HG03442 (cell line): ENCODE measurements at regions not wholly inside any gene's neighbourhood (a gene's known extent, or its start where the extent isn't known, plus 50 kb on each side); places are given as distances from the start of the nearest gene placed in this dataset.
"Not testable (repeated sequence)": the region's sequence is repeated elsewhere in the genome, so short reads cannot be mapped to it uniquely, and the experiment has no call there.

Experiments used
- ATAC-seq: cut with Tn5 transposase; IDR thresholded peaks from one replicate; pipeline ENCODE4 v1.9.1; 2021; ENCODE audit warnings: mild to moderate bottlenecking, moderate library complexity; ENCODE audit not compliant: unreplicated experiment

DNA sequence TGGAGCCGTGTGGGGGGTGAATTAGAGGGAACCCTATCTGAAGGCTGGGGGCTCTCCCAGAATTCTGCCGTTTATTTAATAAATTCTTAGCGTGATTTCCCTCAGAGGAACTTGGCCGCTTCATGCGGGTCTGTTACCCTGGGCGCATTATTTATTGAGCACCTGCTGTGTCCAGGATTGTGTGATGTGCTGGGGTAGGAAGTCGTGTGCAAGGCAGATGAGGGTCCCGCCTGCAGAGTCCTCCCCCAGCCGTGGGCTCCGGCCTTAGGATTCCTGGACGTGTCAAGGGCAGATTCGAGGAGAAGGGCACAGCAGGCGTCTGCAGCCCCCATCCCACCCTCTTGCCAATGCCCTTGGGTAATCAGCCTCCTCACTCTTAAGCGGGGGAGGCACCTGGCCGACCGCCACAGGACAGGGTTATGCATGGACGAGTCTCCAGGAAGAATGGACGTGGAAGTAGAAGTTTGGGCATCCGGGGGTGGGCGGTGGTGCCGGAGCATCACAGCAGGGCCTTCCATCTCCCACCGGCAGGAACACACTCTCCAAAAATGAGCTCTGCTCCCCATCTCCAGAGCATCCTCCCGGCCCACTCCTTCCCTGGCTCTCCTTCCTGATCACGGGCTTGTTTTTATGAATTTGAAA is 233.3 kb upstream of the C1orf174 start:
- ATAC-seq: no peak

DNA sequence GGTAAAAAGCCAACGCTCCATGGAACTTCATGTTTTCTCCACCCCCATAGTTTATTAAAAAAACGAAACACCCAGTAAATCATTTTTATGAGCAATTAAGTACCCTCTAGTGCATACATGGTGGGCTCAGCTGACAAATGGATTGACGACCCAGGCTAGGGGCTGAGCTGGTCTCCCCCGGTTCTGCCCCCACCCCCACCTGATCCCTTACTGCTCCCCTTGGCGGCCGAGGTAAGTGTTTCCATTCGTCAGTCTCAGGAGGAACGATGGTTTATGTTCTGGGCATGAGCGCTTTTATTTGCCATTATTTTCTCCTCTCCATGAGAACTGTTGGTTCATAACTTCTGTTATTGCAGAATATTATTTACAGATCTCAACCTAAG is 233.9 kb upstream of the C1orf174 start:
- ATAC-seq: no peak

DNA sequence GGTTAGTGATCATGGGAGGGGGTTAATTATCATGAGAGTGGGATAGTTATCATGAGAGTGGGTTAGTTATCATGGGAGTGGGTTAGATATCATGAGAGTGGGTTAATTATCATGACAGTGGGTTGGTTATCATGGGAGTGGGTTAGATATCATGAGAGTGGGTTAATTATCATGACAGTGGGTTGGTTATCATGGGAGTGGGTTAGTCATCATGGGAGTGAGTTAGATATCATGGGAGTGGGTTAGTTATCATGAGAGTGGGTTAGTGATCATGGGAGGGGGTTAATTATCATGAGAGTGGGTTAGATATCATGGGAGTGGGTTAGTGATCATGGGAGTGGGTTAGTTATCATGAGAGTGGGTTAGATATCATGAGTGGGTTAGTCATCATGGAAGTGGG is 235.8 kb upstream of the C1orf174 start:
- ATAC-seq: not testable (repeated sequence)

DNA sequence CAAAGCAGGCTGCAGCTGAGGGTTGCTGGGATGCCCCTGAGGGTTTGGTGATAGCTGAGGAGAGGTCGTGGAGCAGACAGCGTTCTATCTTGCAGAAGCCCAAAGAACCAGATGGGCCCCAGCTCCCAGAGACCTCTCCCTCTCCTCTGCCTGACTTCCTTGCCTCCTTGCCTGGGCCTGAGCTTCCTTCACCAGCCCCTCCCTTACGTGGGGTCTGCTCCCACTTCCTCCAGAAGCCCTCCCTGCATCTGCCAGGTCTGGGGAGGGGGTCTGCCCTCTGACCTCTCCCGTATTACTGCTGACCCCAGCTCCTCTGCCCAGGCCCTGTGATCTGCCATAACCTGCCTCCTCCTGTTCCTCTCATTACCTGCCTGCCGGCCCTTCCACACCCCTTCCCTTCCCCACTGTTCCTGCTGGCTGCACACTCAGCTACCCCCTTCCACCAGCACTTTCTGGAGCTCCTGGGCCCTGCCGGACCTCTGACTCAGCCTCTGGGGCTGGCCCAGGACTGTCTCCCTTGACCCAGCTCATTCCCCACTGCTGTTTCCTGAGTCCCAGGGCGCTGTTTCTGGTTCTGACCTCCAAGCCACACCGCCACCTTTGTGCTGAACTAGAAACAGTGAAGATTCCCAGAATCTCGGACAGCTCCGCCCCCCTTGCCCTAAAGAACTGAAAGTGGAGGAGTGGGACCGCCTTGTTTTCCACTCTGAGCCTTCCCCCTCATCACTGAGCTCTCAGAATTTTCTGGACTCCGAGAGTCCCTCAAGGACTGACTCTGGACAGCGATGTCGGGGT is 237.7 kb upstream of the C1orf174 start:
- ATAC-seq: no peak

DNA sequence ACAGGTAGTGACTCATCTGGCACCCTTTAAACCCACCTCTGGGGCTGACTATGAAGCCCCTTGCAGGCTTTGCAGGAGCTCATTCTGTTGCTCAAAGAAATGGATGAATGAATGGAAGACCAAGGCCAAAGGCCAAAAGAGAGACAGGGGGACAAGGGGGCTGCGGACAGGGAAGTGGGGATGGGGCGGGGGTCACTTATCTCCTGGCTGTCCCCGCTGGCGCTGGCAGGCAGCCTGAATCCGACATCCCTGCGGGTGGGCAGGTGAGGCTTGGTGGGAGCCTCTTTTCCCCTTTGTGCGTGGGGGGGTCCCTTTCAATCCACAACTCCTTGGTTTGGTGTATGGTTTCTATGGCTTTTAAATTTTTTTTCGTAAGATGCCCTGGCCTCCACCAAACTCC is 239.6 kb upstream of the C1orf174 start:
- ATAC-seq: no peak

DNA sequence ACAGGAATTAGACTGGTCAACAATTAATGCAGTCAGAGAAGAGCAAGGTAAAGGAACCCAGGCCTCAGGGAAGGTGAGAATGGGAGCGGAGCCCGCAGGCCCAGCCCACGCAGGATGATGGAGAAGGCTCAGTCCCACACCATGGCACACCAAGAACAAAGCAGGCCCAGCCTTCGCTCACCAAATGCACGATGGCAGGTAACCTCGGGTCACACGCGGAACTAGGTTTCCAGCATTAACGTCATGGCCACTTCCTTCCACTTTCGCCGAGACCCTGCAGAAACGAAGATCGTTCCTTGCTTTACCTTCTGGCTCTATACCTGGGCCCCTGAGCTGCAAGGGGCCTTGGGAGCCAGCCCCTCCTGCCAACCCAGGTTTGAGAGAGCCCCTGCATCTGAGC is 240.2 kb upstream of the C1orf174 start:
- no peak for ATAC-seq

DNA sequence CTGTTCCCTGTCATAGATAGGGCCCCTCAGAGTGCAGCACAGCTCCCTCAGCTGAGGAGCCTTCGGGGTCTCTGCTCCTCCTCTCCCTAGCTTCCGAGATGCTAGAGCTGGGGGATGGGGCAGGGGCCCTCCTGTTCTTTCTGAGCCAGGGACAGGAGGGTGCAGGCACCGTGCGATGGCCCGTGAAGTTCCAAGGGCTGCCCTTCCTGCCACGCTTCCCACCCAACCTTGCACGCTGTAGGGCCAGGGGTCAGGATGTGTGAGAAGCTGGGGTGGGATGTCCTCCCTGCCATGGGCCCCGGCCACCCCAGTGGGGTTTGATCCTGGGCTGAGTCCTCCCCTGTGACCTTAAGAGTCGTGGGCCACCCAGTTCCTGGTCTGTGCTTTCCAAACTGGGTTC is 240.7 kb upstream of the C1orf174 start:
- no peak for ATAC-seq

DNA sequence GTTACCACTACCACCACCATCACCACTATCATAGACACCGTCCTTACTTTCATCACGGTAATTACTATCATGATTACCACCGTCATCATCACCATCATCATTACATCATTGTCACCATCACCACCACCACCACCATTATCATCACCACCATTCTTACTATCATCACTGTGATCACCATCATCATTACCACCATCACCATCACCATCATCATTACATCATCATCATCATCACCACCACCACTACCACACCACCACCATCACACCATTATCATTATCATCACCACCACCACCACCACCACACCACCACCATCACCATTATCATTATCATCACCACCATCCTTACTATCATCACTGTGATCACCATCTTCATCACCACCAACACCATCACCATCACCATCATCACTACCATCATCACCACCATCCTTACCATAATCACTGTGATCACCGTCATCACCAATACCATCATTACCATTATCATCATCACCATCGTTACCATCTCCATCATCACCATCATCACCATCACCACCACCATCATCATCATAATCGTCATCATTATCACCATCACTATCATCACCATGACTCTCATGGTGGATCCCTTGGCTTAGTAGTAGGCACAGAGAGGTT is 244.4 kb upstream of the C1orf174 start:
- ATAC-seq: no peak

DNA sequence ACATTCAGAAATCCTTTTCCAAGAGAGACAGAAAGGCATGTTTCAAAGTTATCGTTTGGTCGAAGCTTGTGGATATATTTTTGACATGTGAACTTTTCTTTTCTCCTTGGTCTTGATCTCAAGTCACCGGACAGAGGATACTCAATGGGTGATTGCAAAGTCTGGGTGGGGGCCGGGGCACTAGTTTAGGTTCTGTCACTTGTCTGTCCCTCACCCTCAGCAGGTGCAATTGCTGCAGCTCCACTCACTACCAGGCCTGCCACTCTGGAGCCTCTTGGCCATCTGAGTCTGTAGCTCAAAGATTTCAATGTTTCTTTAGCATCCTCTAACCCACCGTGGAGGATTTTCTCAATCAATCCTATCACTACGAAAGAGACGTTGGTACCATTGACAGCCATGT is 246.0 kb upstream of the C1orf174 start:
- no peak for ATAC-seq

DNA sequence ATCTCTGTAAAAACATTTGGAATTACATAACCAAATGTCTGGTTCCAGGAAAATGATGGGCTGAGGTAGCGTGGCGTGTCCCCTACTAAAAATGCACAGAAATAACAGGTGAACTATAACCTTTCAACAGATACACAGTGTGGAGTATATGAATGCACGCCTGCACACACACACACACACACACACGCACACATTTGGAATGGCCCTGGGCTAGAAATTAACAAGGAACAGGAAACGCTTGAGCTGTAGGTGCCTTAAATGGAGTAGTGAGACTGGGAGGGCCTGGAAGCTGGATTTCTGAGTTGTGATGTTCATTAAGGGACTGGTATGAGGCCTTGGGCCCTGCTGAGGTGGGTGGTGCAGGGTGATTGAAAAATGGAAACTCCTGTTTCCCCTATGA is 246.5 kb upstream of the C1orf174 start:
- no peak for ATAC-seq

DNA sequence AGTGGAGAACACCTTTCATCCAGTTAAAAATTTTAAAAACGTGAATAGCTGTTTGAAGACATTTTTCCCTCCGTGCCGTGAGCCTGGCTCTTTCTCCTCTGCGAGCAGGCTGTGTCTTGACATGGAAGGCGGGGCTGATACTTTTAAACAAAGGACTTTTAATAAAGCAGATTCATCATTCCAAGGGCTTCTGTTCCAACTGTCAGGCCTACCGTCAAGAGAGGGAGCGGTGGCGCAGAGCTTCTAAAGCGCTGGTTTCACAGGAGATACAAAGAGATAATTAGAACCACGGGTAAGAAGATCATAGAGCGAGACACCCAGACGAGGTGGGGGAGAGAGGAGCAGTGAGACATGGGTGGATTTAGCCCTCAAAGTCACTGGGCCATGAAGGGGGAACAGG is 247.4 kb upstream of the C1orf174 start:
- no peak for ATAC-seq

DNA sequence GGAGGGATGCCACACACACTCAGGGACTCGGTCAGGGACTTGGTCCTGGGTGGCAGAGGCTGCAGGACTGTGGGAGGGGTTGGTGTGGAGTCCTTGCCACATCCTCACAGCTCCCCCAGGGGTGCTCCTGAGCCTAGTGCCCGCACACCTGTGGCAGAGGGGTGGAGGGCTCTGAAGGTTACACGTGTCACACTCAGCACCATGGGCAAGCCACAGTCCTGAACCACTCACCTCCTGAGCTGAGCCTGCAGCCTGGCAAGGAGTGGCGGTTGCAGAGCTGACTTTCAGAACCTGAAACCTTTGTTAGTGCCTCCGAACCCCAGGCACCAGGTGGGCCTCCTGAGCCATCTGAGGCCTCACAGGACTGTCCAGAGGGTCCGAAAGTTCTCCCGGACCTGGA is 249.2 kb upstream of the C1orf174 start:
- ATAC-seq: no peak

DNA sequence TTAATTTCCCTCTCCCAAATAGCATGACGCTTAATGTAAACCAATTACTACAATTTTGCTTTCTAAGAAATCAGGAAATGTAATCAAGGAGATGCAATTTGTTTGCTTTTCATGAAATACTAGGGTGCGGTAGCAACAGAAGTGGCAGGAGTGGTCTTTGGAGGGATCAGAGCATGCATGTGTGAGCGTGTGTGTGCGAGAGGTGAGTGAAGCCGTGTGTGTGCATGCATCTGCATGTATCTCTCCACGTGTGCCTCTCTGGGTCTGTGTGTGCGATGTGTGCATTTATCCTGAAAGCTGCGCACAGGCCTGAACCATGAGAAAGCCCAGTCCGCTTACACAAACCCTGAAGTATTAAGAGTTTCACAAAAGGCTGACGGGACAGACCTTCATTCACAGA is 249.8 kb upstream of the C1orf174 start:
- ATAC-seq: no peak

DNA sequence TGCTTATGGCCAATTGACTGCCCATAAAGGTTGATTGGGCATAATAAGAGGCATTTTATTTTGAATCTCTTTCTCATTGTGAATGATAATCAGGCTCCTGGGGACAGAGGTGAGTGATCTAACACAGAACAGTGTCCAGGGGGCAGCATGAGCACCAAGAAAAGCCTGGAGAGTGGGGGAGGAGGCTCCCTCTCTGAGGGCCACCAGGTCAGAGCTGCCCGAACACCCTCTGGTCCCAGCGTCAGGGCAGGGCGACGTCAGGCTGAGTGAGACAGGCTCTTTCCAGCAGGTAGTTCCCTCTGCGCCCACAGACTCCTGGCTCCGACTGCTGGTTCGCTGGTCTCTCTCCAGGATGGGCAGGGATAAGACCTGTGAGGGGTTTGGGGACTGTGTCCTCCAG is 250.2 kb upstream of the C1orf174 start:
- ATAC-seq: no peak

DNA sequence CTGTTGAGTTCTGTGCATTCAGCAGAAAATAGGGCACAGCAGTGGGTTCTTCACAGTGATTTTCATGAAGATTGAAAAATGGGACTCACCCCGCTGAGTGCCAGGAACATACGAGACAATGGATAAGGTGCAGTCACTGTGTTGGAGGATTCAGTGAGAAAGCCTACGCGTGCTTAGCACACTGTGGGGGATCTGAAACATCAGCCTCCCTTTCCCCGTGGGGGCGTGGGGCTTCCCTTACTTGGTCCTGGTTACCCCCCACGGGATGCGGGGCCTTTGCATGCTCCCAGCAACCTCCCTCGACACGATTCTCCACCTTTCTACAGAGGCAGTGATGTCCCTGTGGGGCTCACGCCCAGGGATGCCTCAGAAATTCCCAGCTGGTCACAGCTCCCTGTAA is 252.2 kb upstream of the C1orf174 start:
- ATAC-seq: no peak

DNA sequence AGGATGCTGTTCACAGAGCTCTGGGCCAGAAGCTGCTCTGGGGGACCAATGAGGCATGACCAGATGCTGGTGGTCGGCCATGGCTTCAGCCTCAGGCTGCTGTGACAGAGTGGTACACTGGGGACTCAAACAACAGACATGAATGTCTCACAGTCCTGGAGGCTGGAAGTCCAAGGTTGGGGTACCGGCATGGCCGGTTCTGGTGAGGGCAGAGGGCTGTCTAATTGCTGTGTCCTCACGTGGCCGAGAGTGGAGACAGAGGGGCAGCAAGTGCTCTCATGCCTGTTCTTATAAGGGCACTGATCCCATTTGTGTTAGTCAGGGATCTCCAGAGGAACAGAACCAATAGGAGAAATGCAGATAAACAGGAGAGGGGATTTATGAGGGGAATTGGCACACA is 253.5 kb upstream of the C1orf174 start:
- no peak for ATAC-seq

DNA sequence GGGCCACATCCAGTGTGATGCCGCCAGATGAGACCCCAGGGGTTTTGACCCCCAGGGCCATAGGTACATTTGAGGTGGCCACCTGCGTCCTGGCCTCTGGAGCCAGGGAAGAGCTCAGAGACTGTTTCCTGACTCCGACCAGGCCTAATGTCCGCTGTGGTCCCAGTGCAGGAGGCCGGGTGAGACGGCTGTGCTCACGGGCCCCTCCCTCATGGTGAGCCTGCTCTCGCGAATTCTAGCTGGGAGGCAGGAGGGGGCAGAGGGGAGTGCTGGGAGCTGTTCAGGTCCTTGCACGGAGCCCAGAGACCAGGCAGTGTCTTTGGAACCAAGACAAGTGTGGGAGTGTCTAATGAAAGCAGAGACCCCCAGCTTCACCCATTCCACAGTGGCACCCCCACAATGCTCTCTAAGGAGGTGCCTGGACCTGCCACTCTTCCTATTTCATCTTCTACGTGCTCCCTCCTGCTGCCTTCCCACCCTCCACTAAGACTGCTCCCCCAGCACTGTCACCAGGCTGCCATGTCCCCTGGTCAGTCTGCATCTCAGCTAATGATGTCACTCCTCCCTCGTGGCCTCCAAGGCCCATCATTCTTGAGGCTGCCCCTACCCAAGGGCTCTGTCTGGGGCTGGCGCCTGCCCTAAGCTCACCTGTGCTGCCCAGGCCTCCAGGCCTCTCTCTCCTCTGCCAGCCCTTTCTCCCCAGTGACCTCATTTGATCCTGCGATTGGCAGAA is 256.3 kb upstream of the C1orf174 start:
- ATAC-seq: no peak

DNA sequence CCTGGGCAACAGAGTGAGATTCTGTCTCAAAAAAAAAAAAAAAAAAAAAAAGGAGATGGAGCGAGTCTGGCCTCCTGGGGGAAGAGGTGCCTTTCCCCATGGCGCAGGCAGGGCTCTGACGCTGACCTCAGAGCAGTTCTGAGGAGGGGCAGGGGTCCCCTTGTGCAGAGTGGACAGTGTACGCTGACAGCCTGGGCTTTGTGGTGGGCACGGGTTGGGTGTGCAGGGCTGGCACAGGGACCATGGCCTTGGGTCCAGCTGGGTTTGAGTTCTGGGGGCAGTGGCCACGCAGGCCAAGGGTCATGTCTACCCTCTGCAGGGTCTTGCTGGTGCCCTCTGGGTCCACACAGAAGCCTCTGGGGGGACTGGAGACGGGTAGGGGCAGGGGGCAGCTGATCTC is 260.1 kb upstream of the C1orf174 start:
- no peak for ATAC-seq

DNA sequence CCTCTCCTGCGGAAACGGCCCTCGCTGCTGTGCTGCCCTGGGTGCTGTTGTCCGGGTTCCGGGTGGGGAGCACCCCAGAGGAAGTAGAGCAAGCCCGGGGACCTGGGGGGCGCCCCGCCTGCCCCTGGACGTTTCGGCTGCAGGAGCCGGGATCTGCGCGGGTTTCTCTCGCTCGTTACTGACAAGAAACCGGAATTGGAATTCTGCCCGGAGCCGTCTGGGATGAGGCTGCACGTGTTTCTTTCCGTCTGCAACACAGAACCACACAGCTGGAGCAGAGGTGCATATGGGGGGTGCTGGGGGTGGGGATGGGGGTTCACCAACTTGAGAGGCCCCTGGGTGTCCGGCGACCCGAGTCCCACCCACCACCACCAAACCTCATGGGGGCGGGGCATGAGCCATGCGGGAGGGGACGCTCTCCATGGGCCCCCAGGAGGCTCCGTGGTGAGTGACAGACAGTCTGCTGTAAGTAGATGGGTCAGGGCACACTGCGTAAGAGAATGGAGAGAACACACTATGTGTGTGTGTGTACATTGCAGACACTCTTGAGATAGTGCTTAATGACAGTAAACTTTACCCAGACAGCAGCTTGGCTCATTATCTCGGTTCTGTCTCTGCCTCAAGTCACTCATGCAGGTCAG is 261.4 kb upstream of the C1orf174 start:
- no peak for ATAC-seq

DNA sequence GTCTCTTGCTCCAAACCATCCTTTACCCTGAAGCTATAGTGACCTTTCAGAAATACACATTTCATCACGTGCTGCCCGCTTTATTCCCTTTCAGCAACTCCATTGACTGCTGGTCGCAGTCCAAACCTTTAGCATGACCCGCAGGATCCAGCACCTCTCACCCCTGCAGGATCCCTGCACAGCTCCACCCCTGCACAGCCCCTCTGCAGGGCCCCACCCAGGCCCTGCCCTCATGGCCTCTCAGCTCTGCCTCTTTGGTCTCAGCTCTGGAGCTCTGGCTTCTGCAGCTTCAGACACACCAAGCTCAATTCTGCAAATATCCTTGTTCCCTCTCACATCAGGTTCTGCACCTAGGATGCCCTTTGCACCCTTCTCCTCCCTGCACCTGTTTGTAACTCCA is 264.9 kb upstream of the C1orf174 start:
- ATAC-seq: no peak

DNA sequence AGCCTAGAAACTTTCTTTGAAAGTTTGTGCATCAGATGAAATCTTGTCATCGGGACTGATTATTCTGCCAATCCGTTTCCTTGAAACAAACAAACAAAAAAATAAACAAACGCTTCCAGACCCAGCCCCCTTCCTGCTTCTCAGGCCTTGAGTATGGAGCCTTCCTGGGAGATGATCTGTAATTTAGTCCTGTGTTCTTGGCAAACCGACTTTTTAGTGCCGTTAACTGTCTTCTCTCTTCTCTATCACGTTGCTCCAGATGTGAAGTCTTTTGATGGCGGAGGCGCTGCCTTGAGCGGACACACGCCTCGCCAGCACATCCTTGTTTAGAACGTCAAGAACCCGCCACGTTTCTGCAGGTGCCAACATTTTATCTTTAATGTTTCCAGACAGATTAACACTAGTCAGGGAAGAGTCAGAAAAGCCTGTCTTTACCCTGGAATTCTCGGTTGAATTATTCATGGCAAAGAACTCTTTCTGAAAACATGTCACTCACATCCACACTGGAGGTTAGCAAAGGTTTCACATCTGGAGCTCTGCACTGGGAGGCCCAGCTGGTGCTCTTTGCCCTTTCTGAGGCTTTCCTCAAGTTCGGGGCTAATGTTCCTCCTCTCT is 265.7 kb upstream of the C1orf174 start:
- no peak for ATAC-seq
